SH-SY5Y (cell line): ENCODE measurements at regions not wholly inside any gene's neighbourhood (a gene's known extent, or its start where the extent isn't known, plus 50 kb on each side); places are given as distances from the start of the nearest gene placed in this dataset.

Experiments
- GATA2 ChIP-seq: IDR thresholded peaks from 2 replicates; pipeline ENCODE4 v1.6.1; 2011; ENCODE audit warnings: mild to moderate bottlenecking, low read depth, low read length
- GATA3 ChIP-seq: IDR thresholded peaks from 2 replicates; pipeline ENCODE4 v1.6.1; 2011; ENCODE audit warnings: low read depth, mild to moderate bottlenecking, low read length, moderate library complexity

GRCh38 chr14:89565607-89566006 lies 148.6 kb upstream of the FOXN3 start:
- TF ChIP-seq GATA2 (peak; percentile 23; the same call in 1 of the 2 replicates), GATA3 (0 out of 2 replicates have a peak, but pooled peaks have one; percentile 19)
